ENCODE measurements at regions not wholly inside any gene's neighbourhood (a gene's known extent, or its start where the extent isn't known, plus 50 kb on each side); places are given as distances from the start of the nearest gene placed in this dataset.

DNA sequence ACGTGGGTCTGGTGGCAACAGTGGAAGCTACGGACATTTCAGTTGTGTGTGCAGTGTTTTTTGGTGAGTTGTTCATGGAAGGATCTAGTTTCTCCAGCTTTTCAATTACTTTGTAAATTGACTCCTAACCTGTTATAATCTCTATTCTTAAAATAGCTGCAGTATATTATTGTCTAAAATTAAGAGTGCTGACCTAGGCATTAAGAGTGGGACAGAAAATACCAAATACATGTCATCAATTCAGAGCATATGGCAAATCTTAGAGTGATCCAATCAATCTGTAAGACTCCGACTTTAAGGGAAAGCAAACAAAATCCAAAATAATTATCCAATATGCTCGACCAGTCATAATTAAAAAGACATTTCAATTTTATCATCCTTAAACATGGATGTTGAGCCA is 338.1 kb upstream of the PCDH9 start:
- no peaks in the 10 kb centered on the region for H3K4me1 ChIP-seq (ENCODE audit: low read depth, poor library complexity, severe bottlenecking)

DNA sequence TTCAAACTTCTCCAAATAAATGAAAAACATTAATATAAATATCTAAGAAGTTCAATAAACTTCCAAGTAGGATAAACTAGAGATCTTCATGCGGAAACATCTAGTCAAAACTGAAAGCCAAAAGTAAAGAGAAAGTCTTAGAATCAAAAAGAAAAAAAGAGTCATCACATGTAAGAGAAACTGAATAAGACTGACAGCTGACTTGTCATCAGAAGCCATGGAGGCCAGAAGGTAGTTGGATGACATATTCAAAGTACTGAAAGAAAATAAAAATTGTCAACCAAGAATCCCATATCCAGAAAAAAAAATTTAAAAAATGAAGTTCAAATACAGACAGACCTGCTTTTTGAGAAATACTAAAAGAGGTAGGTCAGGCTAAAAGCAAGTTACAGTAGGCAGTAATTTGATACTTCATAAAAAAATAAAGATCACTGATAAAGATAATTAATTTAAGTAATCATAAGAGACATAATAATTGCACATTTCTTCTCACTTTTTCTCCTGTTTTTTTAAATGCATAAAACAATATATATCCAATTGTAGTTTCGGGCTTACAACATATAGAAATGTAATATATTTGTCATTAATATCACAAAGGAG is 327.6 kb upstream of the PCDH9 start:
- Histone ChIP-seq H3K4me3 (IDR thresholded peaks at IDR 0.05; ENCODE audit: insufficient read depth, low read depth, low read length) (no peak overlapping the region), H3K4me1 (ENCODE audit: low read depth, poor library complexity, severe bottlenecking) (peaks cover 27% of the 10 kb centered on the region)
- TF ChIP-seq, protein P1, sequence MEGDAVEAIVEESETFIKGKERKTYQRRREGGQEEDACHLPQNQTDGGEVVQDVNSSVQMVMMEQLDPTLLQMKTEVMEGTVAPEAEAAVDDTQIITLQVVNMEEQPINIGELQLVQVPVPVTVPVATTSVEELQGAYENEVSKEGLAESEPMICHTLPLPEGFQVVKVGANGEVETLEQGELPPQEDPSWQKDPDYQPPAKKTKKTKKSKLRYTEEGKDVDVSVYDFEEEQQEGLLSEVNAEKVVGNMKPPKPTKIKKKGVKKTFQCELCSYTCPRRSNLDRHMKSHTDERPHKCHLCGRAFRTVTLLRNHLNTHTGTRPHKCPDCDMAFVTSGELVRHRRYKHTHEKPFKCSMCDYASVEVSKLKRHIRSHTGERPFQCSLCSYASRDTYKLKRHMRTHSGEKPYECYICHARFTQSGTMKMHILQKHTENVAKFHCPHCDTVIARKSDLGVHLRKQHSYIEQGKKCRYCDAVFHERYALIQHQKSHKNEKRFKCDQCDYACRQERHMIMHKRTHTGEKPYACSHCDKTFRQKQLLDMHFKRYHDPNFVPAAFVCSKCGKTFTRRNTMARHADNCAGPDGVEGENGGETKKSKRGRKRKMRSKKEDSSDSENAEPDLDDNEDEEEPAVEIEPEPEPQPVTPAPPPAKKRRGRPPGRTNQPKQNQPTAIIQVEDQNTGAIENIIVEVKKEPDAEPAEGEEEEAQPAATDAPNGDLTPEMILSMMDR (conservative IDR thresholded peaks at IDR 0.05; ENCODE audit: low read depth, low read length): no peak

More for the DNA sequence above, 338.1 kb upstream of the PCDH9 start:
- Histone ChIP-seq H3K9ac (no peak overlapping the region), H3K27ac (no peak overlapping the region), H3K4me3 (IDR thresholded peaks at IDR 0.05; ENCODE audit: insufficient read depth, low read depth, low read length) (no peak overlapping the region), H3K36me3 (ENCODE audit: insufficient read depth) (no peaks in the 10 kb centered on the region), H2AFZ (ENCODE audit: low read depth) (no peak overlapping the region), H3K27me3 (ENCODE audit: insufficient read depth, low read depth) (no peaks in the 10 kb centered on the region), H4K20me1 (ENCODE audit: insufficient read depth) (no peaks in the 10 kb centered on the region), H3K4me2 (no peak overlapping the region), H3K79me2 (ENCODE audit: insufficient read depth, low read depth) (no peaks in the 10 kb centered on the region)
- TF ChIP-seq, protein P1 (conservative IDR thresholded peaks at IDR 0.05; ENCODE audit: low read depth, low read length): no peak

DNA sequence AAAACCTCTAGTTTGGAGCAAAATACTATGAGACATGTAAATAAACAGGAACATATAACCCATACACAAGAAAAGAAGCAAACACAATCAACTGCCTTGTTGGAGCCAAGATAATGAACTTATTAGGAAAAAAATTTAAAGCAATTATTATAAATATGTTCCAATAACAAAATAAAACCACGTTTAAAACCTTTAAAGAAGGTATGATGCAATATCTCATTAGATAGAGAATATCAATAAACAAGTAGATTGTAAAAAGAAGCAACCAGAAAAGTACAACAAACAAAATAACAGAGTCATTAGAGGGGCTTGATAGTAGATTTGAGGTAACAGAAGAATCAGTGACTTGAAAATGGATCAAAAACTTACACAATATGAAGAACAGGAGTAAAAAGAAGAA is 327.0 kb upstream of the PCDH9 start:
- H3K9ac ChIP-seq: no peak overlapping the region
- no peak overlapping the region for H3K4me3 ChIP-seq (IDR thresholded peaks at IDR 0.05; ENCODE audit: insufficient read depth, low read depth, low read length)
- TF ChIP-seq, protein P1 (conservative IDR thresholded peaks at IDR 0.05; ENCODE audit: low read depth, low read length): no peak
- H3K36me3 ChIP-seq (ENCODE audit: insufficient read depth): no peaks in the 10 kb centered on the region
- no peak overlapping the region for H2AFZ ChIP-seq (ENCODE audit: low read depth)
- no peaks in the 10 kb centered on the region for H4K20me1 ChIP-seq (ENCODE audit: insufficient read depth)
- H3K27me3 ChIP-seq (ENCODE audit: insufficient read depth, low read depth): no peaks in the 10 kb centered on the region
- H3K4me2 ChIP-seq: no peak overlapping the region
- no peak overlapping the region for H3K27ac ChIP-seq
- no peaks in the 10 kb centered on the region for H3K79me2 ChIP-seq (ENCODE audit: insufficient read depth, low read depth)
- H3K4me1 ChIP-seq (ENCODE audit: low read depth, poor library complexity, severe bottlenecking): peaks cover 27% of the 10 kb centered on the region

More for the DNA sequence above, 327.6 kb upstream of the PCDH9 start:
- Histone ChIP-seq H3K79me2 (ENCODE audit: insufficient read depth, low read depth) (no peaks in the 10 kb centered on the region), H3K9ac (no peak overlapping the region), H3K27me3 (ENCODE audit: insufficient read depth, low read depth) (no peaks in the 10 kb centered on the region), H4K20me1 (ENCODE audit: insufficient read depth) (no peaks in the 10 kb centered on the region), H3K27ac (no peak overlapping the region), H3K4me2 (no peak overlapping the region), H2AFZ (ENCODE audit: low read depth) (no peak overlapping the region), H3K36me3 (ENCODE audit: insufficient read depth) (no peaks in the 10 kb centered on the region)

DNA sequence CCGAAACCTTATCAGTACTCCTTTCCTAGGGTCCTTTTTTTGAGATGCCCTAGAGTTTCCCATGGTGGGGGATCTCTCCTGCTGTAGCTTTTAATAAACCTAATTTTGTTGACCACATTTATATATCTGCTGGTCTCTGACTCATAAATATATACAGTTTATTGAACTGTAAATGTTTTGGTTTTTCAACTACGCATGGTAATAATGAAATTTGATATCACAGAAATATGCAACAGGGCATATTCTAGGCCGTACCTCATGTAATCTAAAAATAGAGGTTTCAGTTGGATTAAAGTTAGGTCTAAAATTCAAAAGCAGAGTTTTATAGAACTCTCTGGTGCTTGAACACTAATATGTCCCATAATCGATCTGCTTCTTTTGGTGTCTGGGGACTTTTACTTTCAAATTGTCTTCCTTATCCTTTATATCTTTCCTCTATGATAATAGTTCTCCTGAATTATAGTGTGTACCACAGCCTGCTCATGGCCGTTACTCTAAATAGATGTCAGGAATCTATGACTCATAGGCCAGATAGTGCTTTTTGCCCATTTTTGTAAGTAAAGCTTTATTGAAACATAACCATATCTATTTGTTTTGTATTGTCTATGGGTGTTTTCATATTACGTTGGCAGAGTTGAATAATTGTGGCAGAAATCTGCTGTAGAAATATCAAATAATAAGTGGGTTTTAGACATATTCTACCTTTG is 324.8 kb upstream of the PCDH9 start:
- TF ChIP-seq, protein P1 (conservative IDR thresholded peaks at IDR 0.05; ENCODE audit: low read depth, low read length): no peak
- peak overlapping the region; percentile 18; the same call in 1 of the 2 replicates for H2AFZ ChIP-seq (ENCODE audit: low read depth)
- no peaks in the 10 kb centered on the region for H3K79me2 ChIP-seq (ENCODE audit: insufficient read depth, low read depth)
- H3K27me3 ChIP-seq (ENCODE audit: insufficient read depth, low read depth): no peaks in the 10 kb centered on the region
- H3K9ac ChIP-seq: peak overlapping the region; percentile 12; the same call in 1 of the 2 replicates
- H3K4me1 ChIP-seq (ENCODE audit: low read depth, poor library complexity, severe bottlenecking): peaks cover 32% of the 10 kb centered on the region
- H3K4me3 ChIP-seq (IDR thresholded peaks at IDR 0.05; ENCODE audit: insufficient read depth, low read depth, low read length): no peak overlapping the region
- H3K27ac ChIP-seq: peak overlapping the region; percentile 66
- no peaks in the 10 kb centered on the region for H3K36me3 ChIP-seq (ENCODE audit: insufficient read depth)
- H4K20me1 ChIP-seq (ENCODE audit: insufficient read depth): no peaks in the 10 kb centered on the region
- H3K4me2 ChIP-seq: peak overlapping the region; percentile 60; the same call in 1 of the 2 replicates
